T-helper 2 cell treated with Interferon-gamma antibody and Interleukin-4, amounts not matched to agents 5 μg/mL and 100 μg/mL, for 36 hours (primary cell): ENCODE measurements at regions not wholly inside any gene's neighbourhood (a gene's known extent, or its start where the extent isn't known, plus 50 kb on each side); places are given as distances from the start of the nearest gene placed in this dataset.

Experiments
- DNase-seq: peaks from one replicate; pipeline ENCODE4 v3.0.0; 2021; ENCODE audit warnings: low spot score
- H3K27ac Mint-ChIP-seq: one replicate; pipeline ENCODE4 v1.8.0; 2021; ENCODE audit warnings: mild to moderate bottlenecking, mixed read lengths
- H3K27me3 Mint-ChIP-seq: one replicate; pipeline ENCODE4 v1.8.0; 2021; ENCODE audit warnings: low read depth, mixed read lengths
- H3K36me3 Mint-ChIP-seq: one replicate; pipeline ENCODE4 v1.8.0; 2021; ENCODE audit warnings: low read depth, mixed read lengths
- H3K4me1 Mint-ChIP-seq: one replicate; pipeline ENCODE4 v1.8.0; 2021; ENCODE audit warnings: low read depth, mixed read lengths
- H3K4me3 Mint-ChIP-seq: one replicate; pipeline ENCODE4 v1.8.0; 2022; ENCODE audit warnings: mild to moderate bottlenecking, moderate library complexity, mixed read lengths
- H3K9me3 Mint-ChIP-seq: one replicate; pipeline ENCODE4 v1.8.0; 2021; ENCODE audit warnings: mixed read lengths

- Mint-ChIP-seq H3K36me3 (no peaks in the 10 kb centered on the region), H3K4me3 (no peak overlapping the region), H3K4me1 (no peaks in the 10 kb centered on the region), H3K27ac (no peak overlapping the region), H3K27me3 (no peaks in the 10 kb centered on the region), H3K9me3 (peaks cover 9% of the 10 kb centered on the region)
- no peak for DNase-seq
These were observed 482.0 kb upstream of the PCDH15 start for GRCh38 chr10:55283031-55283430.

- Mint-ChIP-seq H3K9me3 (peaks cover 9% of the 10 kb centered on the region), H3K36me3 (no peaks in the 10 kb centered on the region), H3K27ac (no peak overlapping the region), H3K4me1 (no peaks in the 10 kb centered on the region), H3K4me3 (no peak overlapping the region), H3K27me3 (no peaks in the 10 kb centered on the region)
- no peak for DNase-seq
These were observed 479.7 kb upstream of the PCDH15 start for GRCh38 chr10:55280696-55281095.

- Mint-ChIP-seq H3K27ac (no peak overlapping the region), H3K4me3 (no peak overlapping the region), H3K27me3 (no peaks in the 10 kb centered on the region), H3K9me3 (peaks cover 7% of the 10 kb centered on the region), H3K4me1 (no peaks in the 10 kb centered on the region), H3K36me3 (no peaks in the 10 kb centered on the region)
- no peak for DNase-seq
These were observed 476.5 kb upstream of the PCDH15 start for GRCh38 chr10:55277549-55277948.

GRCh38 chr10:55274367-55274766 is 473.3 kb upstream of the PCDH15 start:
- Mint-ChIP-seq H3K27ac (no peak overlapping the region), H3K4me3 (no peak overlapping the region), H3K27me3 (no peaks in the 10 kb centered on the region), H3K4me1 (no peaks in the 10 kb centered on the region), H3K9me3 (peaks cover 4% of the 10 kb centered on the region), H3K36me3 (no peaks in the 10 kb centered on the region)
- no peak for DNase-seq

GRCh38 chr10:55273946-55274345 is 472.9 kb upstream of the PCDH15 start:
- no peaks in the 10 kb centered on the region for H3K27me3 Mint-ChIP-seq
- H3K27ac Mint-ChIP-seq, result no peak overlapping the region
- no peaks in the 10 kb centered on the region for H3K4me1 Mint-ChIP-seq
- H3K9me3 Mint-ChIP-seq, result peaks cover 4% of the 10 kb centered on the region
- no peak overlapping the region for H3K4me3 Mint-ChIP-seq
- no peaks in the 10 kb centered on the region for H3K36me3 Mint-ChIP-seq
- DNase-seq, result no peak

- no peak for DNase-seq
- Mint-ChIP-seq H3K9me3 (peaks cover 4% of the 10 kb centered on the region), H3K4me3 (no peak overlapping the region), H3K36me3 (no peaks in the 10 kb centered on the region), H3K4me1 (no peaks in the 10 kb centered on the region), H3K27me3 (no peaks in the 10 kb centered on the region), H3K27ac (no peak overlapping the region)
These were observed 471.9 kb upstream of the PCDH15 start for GRCh38 chr10:55272886-55273285.

- H3K4me3 Mint-ChIP-seq, result no peak overlapping the region
- H3K36me3 Mint-ChIP-seq, result no peaks in the 10 kb centered on the region
- no peaks in the 10 kb centered on the region for H3K4me1 Mint-ChIP-seq
- H3K27ac Mint-ChIP-seq, result no peak overlapping the region
- DNase-seq, result no peak
- no peaks in the 10 kb centered on the region for H3K27me3 Mint-ChIP-seq
- H3K9me3 Mint-ChIP-seq, result no peaks in the 10 kb centered on the region
These were observed 465.8 kb upstream of the PCDH15 start for GRCh38 chr10:55266797-55267196.

- Mint-ChIP-seq H3K36me3 (no peaks in the 10 kb centered on the region), H3K4me3 (no peak overlapping the region), H3K27ac (no peak overlapping the region), H3K9me3 (peaks cover 3% of the 10 kb centered on the region), H3K27me3 (no peaks in the 10 kb centered on the region), H3K4me1 (no peaks in the 10 kb centered on the region)
- DNase-seq, result no peak
These were observed 462.3 kb upstream of the PCDH15 start for GRCh38 chr10:55263327-55263726.

GRCh38 chr10:55242544-55242943 is 441.5 kb upstream of the PCDH15 start:
- peaks cover 8% of the 10 kb centered on the region for H3K9me3 Mint-ChIP-seq
- no peaks in the 10 kb centered on the region for H3K4me1 Mint-ChIP-seq
- no peak overlapping the region for H3K4me3 Mint-ChIP-seq
- H3K27me3 Mint-ChIP-seq, result no peaks in the 10 kb centered on the region
- no peak overlapping the region for H3K27ac Mint-ChIP-seq
- DNase-seq, result no peak
- no peaks in the 10 kb centered on the region for H3K36me3 Mint-ChIP-seq

GRCh38 chr10:55237462-55237861 is 436.4 kb upstream of the PCDH15 start:
- H3K4me3 Mint-ChIP-seq, result no peak overlapping the region
- H3K9me3 Mint-ChIP-seq, result peaks cover 4% of the 10 kb centered on the region
- no peaks in the 10 kb centered on the region for H3K36me3 Mint-ChIP-seq
- H3K27me3 Mint-ChIP-seq, result no peaks in the 10 kb centered on the region
- DNase-seq, result no peak
- no peaks in the 10 kb centered on the region for H3K4me1 Mint-ChIP-seq
- H3K27ac Mint-ChIP-seq, result no peak overlapping the region

- Mint-ChIP-seq H3K9me3 (peaks cover 8% of the 10 kb centered on the region), H3K27ac (no peak overlapping the region), H3K4me3 (no peak overlapping the region), H3K36me3 (no peaks in the 10 kb centered on the region), H3K4me1 (no peaks in the 10 kb centered on the region), H3K27me3 (no peaks in the 10 kb centered on the region)
- DNase-seq, result no peak
These were observed 432.5 kb upstream of the PCDH15 start for GRCh38 chr10:55233505-55233904.

- no peaks in the 10 kb centered on the region for H3K4me1 Mint-ChIP-seq
- no peak overlapping the region for H3K27ac Mint-ChIP-seq
- DNase-seq, result no peak
- H3K9me3 Mint-ChIP-seq, result peaks cover 8% of the 10 kb centered on the region
- H3K36me3 Mint-ChIP-seq, result no peaks in the 10 kb centered on the region
- H3K4me3 Mint-ChIP-seq, result no peak overlapping the region
- no peaks in the 10 kb centered on the region for H3K27me3 Mint-ChIP-seq
These were observed 432.1 kb upstream of the PCDH15 start for GRCh38 chr10:55233090-55233489.

- H3K36me3 Mint-ChIP-seq, result no peaks in the 10 kb centered on the region
- no peak overlapping the region for H3K4me3 Mint-ChIP-seq
- no peaks in the 10 kb centered on the region for H3K4me1 Mint-ChIP-seq
- H3K9me3 Mint-ChIP-seq, result peaks cover 8% of the 10 kb centered on the region
- H3K27me3 Mint-ChIP-seq, result no peaks in the 10 kb centered on the region
- DNase-seq, result no peak
- no peak overlapping the region for H3K27ac Mint-ChIP-seq
These were observed 431.5 kb upstream of the PCDH15 start for GRCh38 chr10:55232553-55232952.

GRCh38 chr10:55227967-55228366 is 426.9 kb upstream of the PCDH15 start:
- DNase-seq, result no peak
- Mint-ChIP-seq H3K4me1 (no peaks in the 10 kb centered on the region), H3K27ac (no peak overlapping the region), H3K4me3 (no peak overlapping the region), H3K27me3 (no peaks in the 10 kb centered on the region), H3K9me3 (peaks cover 8% of the 10 kb centered on the region), H3K36me3 (no peaks in the 10 kb centered on the region)

- no peak overlapping the region for H3K4me3 Mint-ChIP-seq
- no peaks in the 10 kb centered on the region for H3K36me3 Mint-ChIP-seq
- no peak overlapping the region for H3K27ac Mint-ChIP-seq
- no peak for DNase-seq
- H3K4me1 Mint-ChIP-seq, result no peaks in the 10 kb centered on the region
- H3K9me3 Mint-ChIP-seq, result peaks cover 8% of the 10 kb centered on the region
- no peaks in the 10 kb centered on the region for H3K27me3 Mint-ChIP-seq
These were observed 423.2 kb upstream of the PCDH15 start for GRCh38 chr10:55224007-55224781.
